ENCODE measurements at regions not wholly inside any gene's neighbourhood (a gene's known extent, or its start where the extent isn't known, plus 50 kb on each side); places are given as distances from the start of the nearest gene placed in this dataset.

GRCh38 chr9:28735738-28736342, 1162.6 kb upstream of the C9orf72 start:
- Histone ChIP-seq H3K4me1 (ENCODE audit: insufficient read depth, low read length) (no peaks in the 10 kb centered on the region), H3K9ac (ENCODE audit: low read depth, low read length) (no peak overlapping the region), H3K36me3 (ENCODE audit: insufficient read depth, low read length) (no peaks in the 10 kb centered on the region), H3K9me3 (ENCODE audit: control insufficient read depth, insufficient read depth, low read length) (no peaks in the 10 kb centered on the region)

DNA sequence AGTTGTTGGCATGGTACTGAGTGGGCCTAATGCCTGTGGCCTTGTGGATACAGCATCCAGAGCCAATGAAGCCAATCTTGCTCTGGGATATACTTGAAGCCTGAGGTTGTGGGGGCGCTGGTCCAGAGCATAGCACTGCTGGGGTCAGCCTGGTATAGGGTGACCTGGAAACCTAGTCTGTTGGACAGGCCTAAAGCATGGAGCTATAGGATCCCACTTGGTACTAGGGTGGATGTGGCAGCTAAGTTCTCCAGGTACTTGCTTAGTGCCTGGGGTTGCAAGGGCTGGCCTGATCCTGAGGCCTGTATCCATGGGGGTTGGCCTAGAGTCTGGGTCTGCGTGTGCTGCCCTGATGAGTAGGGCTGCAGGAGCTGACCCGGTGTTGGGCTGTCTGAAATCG, 1168.2 kb upstream of the C9orf72 start:
- Histone ChIP-seq H3K9me3 (ENCODE audit: control insufficient read depth, insufficient read depth, low read length) (no peaks in the 10 kb centered on the region), H3K36me3 (ENCODE audit: insufficient read depth, low read length) (no peaks in the 10 kb centered on the region), H3K4me1 (ENCODE audit: insufficient read depth, low read length) (no peaks in the 10 kb centered on the region), H3K9ac (ENCODE audit: low read depth, low read length) (no peak overlapping the region)

DNA sequence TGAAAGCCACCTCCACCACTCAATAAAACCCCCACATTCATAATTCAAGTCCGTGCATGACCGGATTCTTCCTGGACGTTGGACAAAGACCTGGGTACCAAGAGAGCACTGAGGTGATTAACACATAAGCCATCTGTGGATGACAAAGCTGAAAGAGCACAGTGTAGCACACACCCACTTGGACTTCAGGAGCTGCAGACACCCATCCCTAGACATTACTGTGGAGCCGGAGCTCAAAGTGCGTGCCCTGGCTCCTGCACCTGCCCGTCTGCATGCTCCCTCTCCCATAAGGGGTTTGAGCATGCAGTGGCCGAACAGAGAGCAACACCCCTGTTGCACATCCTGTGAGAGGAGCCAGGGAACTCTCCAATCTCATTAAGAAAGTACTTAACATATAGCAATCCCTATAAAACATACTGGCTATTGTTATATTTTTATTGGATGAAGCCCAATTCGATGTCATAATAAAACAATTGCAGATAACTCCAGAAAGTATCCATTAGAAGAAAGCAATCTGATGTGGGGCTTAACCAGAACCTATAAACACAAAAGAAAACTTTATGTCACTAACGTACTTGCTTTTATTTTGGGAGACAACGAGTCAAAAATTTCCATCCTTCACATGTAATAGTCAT, 1174.2 kb upstream of the C9orf72 start:
- Histone ChIP-seq H3K9ac (ENCODE audit: low read depth, low read length) (no peak overlapping the region), H3K36me3 (ENCODE audit: insufficient read depth, low read length) (no peaks in the 10 kb centered on the region), H3K4me1 (ENCODE audit: insufficient read depth, low read length) (no peaks in the 10 kb centered on the region; the same call in 1 of the 2 replicates), H3K9me3 (ENCODE audit: control insufficient read depth, insufficient read depth, low read length) (no peaks in the 10 kb centered on the region)

- Histone ChIP-seq H3K4me1 (ENCODE audit: insufficient read depth, low read length) (no peaks in the 10 kb centered on the region; the same call in 1 of the 2 replicates), H3K36me3 (ENCODE audit: insufficient read depth, low read length) (no peaks in the 10 kb centered on the region), H3K9ac (ENCODE audit: low read depth, low read length) (no peak overlapping the region), H3K9me3 (ENCODE audit: control insufficient read depth, insufficient read depth, low read length) (no peaks in the 10 kb centered on the region)
Measured at GRCh38 chr9:28750136-28750535, 1176.9 kb upstream of the C9orf72 start.

- Histone ChIP-seq H3K4me1 (ENCODE audit: insufficient read depth, low read length) (no peaks in the 10 kb centered on the region; the same call in 1 of the 2 replicates), H3K36me3 (ENCODE audit: insufficient read depth, low read length) (no peaks in the 10 kb centered on the region), H3K9me3 (ENCODE audit: control insufficient read depth, insufficient read depth, low read length) (no peaks in the 10 kb centered on the region), H3K9ac (ENCODE audit: low read depth, low read length) (no peak overlapping the region)
Measured at GRCh38 chr9:28758341-28758740, 1185.1 kb upstream of the C9orf72 start.

DNA sequence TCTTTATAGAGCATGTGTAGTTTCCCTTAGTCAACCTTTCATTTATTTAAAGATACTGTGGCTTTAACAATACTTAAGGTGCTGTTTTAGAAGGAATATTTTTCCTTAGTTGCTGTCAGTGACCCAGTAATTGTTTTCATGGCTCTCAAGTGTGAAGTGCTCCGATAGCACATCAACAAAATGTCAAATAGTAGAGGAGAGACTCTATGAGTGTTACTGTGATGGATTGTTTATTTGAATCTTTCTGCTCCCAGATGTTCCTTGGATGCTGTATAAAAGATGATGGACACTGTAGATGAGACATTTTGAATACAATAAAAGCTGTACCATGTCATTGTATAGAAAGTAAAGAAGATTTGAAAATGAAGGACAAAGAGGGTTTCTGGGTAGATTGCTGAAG, 1185.7 kb upstream of the C9orf72 start:
- H3K9ac ChIP-seq (ENCODE audit: low read depth, low read length): no peak overlapping the region
- no peaks in the 10 kb centered on the region; the same call in 1 of the 2 replicates for H3K4me1 ChIP-seq (ENCODE audit: insufficient read depth, low read length)
- H3K9me3 ChIP-seq (ENCODE audit: control insufficient read depth, insufficient read depth, low read length): no peaks in the 10 kb centered on the region
- H3K36me3 ChIP-seq (ENCODE audit: insufficient read depth, low read length): no peaks in the 10 kb centered on the region

GRCh38 chr9:28762167-28762566, 1188.9 kb upstream of the C9orf72 start:
- Histone ChIP-seq H3K36me3 (ENCODE audit: insufficient read depth, low read length) (no peaks in the 10 kb centered on the region), H3K4me1 (ENCODE audit: insufficient read depth, low read length) (no peaks in the 10 kb centered on the region; the same call in 1 of the 2 replicates), H3K9ac (ENCODE audit: low read depth, low read length) (no peak overlapping the region), H3K9me3 (ENCODE audit: control insufficient read depth, insufficient read depth, low read length) (no peaks in the 10 kb centered on the region)

- Histone ChIP-seq H3K9ac (ENCODE audit: low read depth, low read length) (no peak overlapping the region), H3K9me3 (ENCODE audit: control insufficient read depth, insufficient read depth, low read length) (no peaks in the 10 kb centered on the region), H3K36me3 (ENCODE audit: insufficient read depth, low read length) (no peaks in the 10 kb centered on the region), H3K4me1 (ENCODE audit: insufficient read depth, low read length) (no peaks in the 10 kb centered on the region; the same call in 1 of the 2 replicates)
Measured at GRCh38 chr9:28764532-28764931, 1191.3 kb upstream of the C9orf72 start.

- Histone ChIP-seq H3K36me3 (ENCODE audit: insufficient read depth, low read length) (no peaks in the 10 kb centered on the region), H3K4me1 (ENCODE audit: insufficient read depth, low read length) (peaks cover 9% of the 10 kb centered on the region; the same call in 1 of the 2 replicates), H3K9ac (ENCODE audit: low read depth, low read length) (no peak overlapping the region), H3K9me3 (ENCODE audit: control insufficient read depth, insufficient read depth, low read length) (no peaks in the 10 kb centered on the region)
Measured at GRCh38 chr9:28770226-28770625, 1196.9 kb upstream of the C9orf72 start.

DNA sequence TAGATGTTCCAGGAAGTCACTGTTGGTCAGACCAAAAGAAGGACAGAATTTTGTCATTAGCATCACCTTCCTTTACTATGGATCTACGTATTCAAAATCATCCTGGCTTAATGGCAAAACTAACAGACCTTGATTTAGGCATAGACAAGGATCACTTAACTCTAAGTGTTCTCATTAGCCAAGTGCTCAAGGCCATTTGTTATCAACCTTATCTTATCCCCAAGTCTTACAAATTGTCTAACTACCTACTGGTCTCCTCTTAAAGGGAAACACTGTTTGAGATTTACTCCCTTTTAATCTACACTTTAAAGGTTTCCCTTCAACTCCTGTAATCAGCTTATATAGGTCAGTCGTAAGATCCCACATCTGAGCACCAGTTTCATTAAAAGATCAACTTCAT, 1197.5 kb upstream of the C9orf72 start:
- H3K9ac ChIP-seq (ENCODE audit: low read depth, low read length): no peak overlapping the region
- H3K4me1 ChIP-seq (ENCODE audit: insufficient read depth, low read length): peaks cover 10% of the 10 kb centered on the region; the same call in 1 of the 2 replicates
- H3K36me3 ChIP-seq (ENCODE audit: insufficient read depth, low read length): no peaks in the 10 kb centered on the region
- no peaks in the 10 kb centered on the region for H3K9me3 ChIP-seq (ENCODE audit: control insufficient read depth, insufficient read depth, low read length)

GRCh38 chr9:28774433-28775235, 1201.4 kb upstream of the C9orf72 start:
- Histone ChIP-seq H3K9ac (ENCODE audit: low read depth, low read length) (no peak overlapping the region), H3K4me1 (ENCODE audit: insufficient read depth, low read length) (peaks cover 10% of the 10 kb centered on the region; the same call in 1 of the 2 replicates), H3K9me3 (ENCODE audit: control insufficient read depth, insufficient read depth, low read length) (no peaks in the 10 kb centered on the region), H3K36me3 (ENCODE audit: insufficient read depth, low read length) (no peaks in the 10 kb centered on the region)

GRCh38 chr9:28779243-28779642, 1206.0 kb upstream of the C9orf72 start:
- Histone ChIP-seq H3K9ac (ENCODE audit: low read depth, low read length) (no peak overlapping the region), H3K9me3 (ENCODE audit: control insufficient read depth, insufficient read depth, low read length) (no peaks in the 10 kb centered on the region), H3K4me1 (ENCODE audit: insufficient read depth, low read length) (peaks cover 5% of the 10 kb centered on the region; the same call in 1 of the 2 replicates)

GRCh38 chr9:28781481-28781880, 1208.2 kb upstream of the C9orf72 start:
- Histone ChIP-seq H3K4me1 (ENCODE audit: insufficient read depth, low read length) (no peaks in the 10 kb centered on the region; the same call in 1 of the 2 replicates), H3K36me3 (ENCODE audit: insufficient read depth, low read length) (no peaks in the 10 kb centered on the region), H3K9ac (ENCODE audit: low read depth, low read length) (no peak overlapping the region), H3K9me3 (ENCODE audit: control insufficient read depth, insufficient read depth, low read length) (no peaks in the 10 kb centered on the region)

More at GRCh38 chr9:28779243-28779642, 1206.0 kb upstream of the C9orf72 start:
- H3K36me3 ChIP-seq (ENCODE audit: insufficient read depth, low read length): no peaks in the 10 kb centered on the region

- no peaks in the 10 kb centered on the region for H3K36me3 ChIP-seq (ENCODE audit: insufficient read depth, low read length)
- no peak overlapping the region for H3K9ac ChIP-seq (ENCODE audit: low read depth, low read length)
- no peaks in the 10 kb centered on the region; the same call in 1 of the 2 replicates for H3K4me1 ChIP-seq (ENCODE audit: insufficient read depth, low read length)
- no peaks in the 10 kb centered on the region for H3K9me3 ChIP-seq (ENCODE audit: control insufficient read depth, insufficient read depth, low read length)
Measured at GRCh38 chr9:28782630-28783029, 1209.3 kb upstream of the C9orf72 start.
